Tibial nerve (tissue), 4 donors: ENCODE measurements at regions not wholly inside any gene's neighbourhood (a gene's known extent, or its start where the extent isn't known, plus 50 kb on each side); places are given as distances from the start of the nearest gene placed in this dataset.

Source experiments
- DNase-seq, 2 donors: peaks; one replicate each; pipeline ENCODE4 v3.0.0-alpha.2; 2019; ENCODE audit warnings: low spot score in 2 of 2
- H3K27ac ChIP-seq, 4 donors: fragments of 200-600 bp; sonication (generic) in 3 of 4; one replicate each; pipeline ENCODE4 v1.5.1; 2017 to 2019; ENCODE audit warnings: mild to moderate bottlenecking in 1 of 4
- H3K27me3 ChIP-seq, 2 donors: fragments of 200-600 bp; sonication (generic) in 1 of 2; one replicate each; pipeline versions ENCODE4 v1.5.1 to v1.6.0; 2017 to 2019
- H3K36me3 ChIP-seq, 3 donors: fragments of 200-600 bp; sonication (generic); one replicate each; pipeline ENCODE4 v1.5.1; 2018 to 2019
- H3K4me1 ChIP-seq, 4 donors: fragments of 200-600 bp; sonication (generic) in 3 of 4; one replicate each; pipeline ENCODE4 v1.5.1; 2017 to 2019
- H3K4me3 ChIP-seq, 4 donors: fragments of 200-600 bp; sonication (generic) in 3 of 4; one replicate each; pipeline ENCODE4 v1.5.1; 2017 to 2019; ENCODE audit warnings: mild to moderate bottlenecking in 1 of 4, moderate library complexity in 1 of 4
- H3K9me3 ChIP-seq, 4 donors: fragments of 200-600 bp; sonication (generic) in 3 of 4; one replicate each; pipeline ENCODE4 v1.5.1; 2017 to 2019
- EP300 ChIP-seq, 2 donors: sonication (generic); formaldehyde crosslinking; IDR thresholded peaks; one replicate each; pipeline ENCODE4 v1.6.1; 2017; ENCODE audit warnings: antibody characterized with exemption in 2 of 2, mild to moderate bottlenecking in 1 of 2
- POLR2A ChIP-seq, 2 donors: fragments of 450-650 bp; IDR thresholded peaks; one replicate each; pipeline ENCODE4 v1.6.1; 2017; ENCODE audit warnings: antibody characterized with exemption in 2 of 2, mild to moderate bottlenecking in 2 of 2, moderate library complexity in 2 of 2
- WGBS, 2 donors: methylation state at CpG; one replicate each; pipeline ENCODE4 v1.1.5; 2018; 5-methylcytosine and 5-hydroxymethylcytosine counted together
- TF ChIP-seq, protein P1 (sequence below), 5 experiments: fragments of 200-600 bp in 3 of 5; fragments of 450-650 bp in 2 of 5; sonication (generic) in 3 of 5; IDR thresholded peaks; one replicate each; pipeline ENCODE4 v1.5.1; 2016 to 2019; ENCODE audit warnings: antibody characterized with exemption in 5 of 5, mild to moderate bottlenecking in 3 of 5, moderate library complexity in 2 of 5

GRCh38 chr3:24985668-24986067 lies 442.4 kb upstream of the RARB start:
- no peak overlapping the region for H3K4me3 ChIP-seq
- DNase-seq = no peak
- no peaks in the 10 kb centered on the region for H3K4me1 ChIP-seq
- WGBS, 2 donors = 81 to 82% methylated on average over 9 of the region's 9 CpGs
- no peak overlapping the region for H3K27ac ChIP-seq
- no peaks in the 10 kb centered on the region for H3K36me3 ChIP-seq
- no peaks in the 10 kb centered on the region for H3K9me3 ChIP-seq
- TF ChIP-seq POLR2A (IDR thresholded peaks at IDR 0.05) (no peak), EP300 (IDR thresholded peaks at IDR 0.05) (no peak)
- TF ChIP-seq, protein P1, sequence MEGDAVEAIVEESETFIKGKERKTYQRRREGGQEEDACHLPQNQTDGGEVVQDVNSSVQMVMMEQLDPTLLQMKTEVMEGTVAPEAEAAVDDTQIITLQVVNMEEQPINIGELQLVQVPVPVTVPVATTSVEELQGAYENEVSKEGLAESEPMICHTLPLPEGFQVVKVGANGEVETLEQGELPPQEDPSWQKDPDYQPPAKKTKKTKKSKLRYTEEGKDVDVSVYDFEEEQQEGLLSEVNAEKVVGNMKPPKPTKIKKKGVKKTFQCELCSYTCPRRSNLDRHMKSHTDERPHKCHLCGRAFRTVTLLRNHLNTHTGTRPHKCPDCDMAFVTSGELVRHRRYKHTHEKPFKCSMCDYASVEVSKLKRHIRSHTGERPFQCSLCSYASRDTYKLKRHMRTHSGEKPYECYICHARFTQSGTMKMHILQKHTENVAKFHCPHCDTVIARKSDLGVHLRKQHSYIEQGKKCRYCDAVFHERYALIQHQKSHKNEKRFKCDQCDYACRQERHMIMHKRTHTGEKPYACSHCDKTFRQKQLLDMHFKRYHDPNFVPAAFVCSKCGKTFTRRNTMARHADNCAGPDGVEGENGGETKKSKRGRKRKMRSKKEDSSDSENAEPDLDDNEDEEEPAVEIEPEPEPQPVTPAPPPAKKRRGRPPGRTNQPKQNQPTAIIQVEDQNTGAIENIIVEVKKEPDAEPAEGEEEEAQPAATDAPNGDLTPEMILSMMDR (IDR thresholded peaks at IDR 0.05) = no peak
- H3K27me3 ChIP-seq = no peaks in the 10 kb centered on the region

- Histone ChIP-seq H3K36me3 (no peaks in the 10 kb centered on the region), H3K9me3 (no peaks in the 10 kb centered on the region), H3K4me1 (no peaks in the 10 kb centered on the region), H3K27me3 (no peaks in the 10 kb centered on the region), H3K27ac (no peak overlapping the region), H3K4me3 (no peak overlapping the region)
- no peak for DNase-seq
- WGBS, 2 donors = 87 to 89% methylated on average over 7 of the region's 7 CpGs
- TF ChIP-seq, protein P1 (IDR thresholded peaks at IDR 0.05) = no peak
- no peak for TF ChIP-seq EP300 (IDR thresholded peaks at IDR 0.05)
- no peak for TF ChIP-seq POLR2A (IDR thresholded peaks at IDR 0.05)
Measured at GRCh38 chr3:24986612-24987011, 441.5 kb upstream of the RARB start.

DNA sequence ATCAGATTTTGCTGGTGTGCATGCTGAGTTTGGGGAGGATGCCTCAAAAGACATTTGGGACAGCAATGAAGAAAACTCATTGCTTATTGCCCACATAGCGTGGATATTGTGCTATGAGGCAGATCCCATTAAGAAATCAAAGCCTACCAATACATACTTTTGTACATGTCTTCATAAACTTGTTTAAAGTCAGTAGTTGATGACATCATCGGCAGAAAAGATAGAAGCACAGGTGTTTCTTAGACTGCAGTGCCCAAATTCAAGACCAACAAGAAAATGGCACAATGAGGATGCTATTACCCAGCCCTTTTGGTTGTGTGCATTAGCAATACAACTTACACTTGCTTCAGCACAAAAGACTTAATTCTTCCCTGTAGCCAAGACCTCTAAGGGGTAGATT lies 428.7 kb upstream of the RARB start:
- Histone ChIP-seq H3K27me3 (no peaks in the 10 kb centered on the region), H3K4me3 (no peak overlapping the region), H3K4me1 (peaks cover 0 to 11% (median 0%) of the 10 kb centered on the region in 4 donors), H3K27ac (no peak overlapping the region), H3K36me3 (no peaks in the 10 kb centered on the region), H3K9me3 (no peaks in the 10 kb centered on the region)
- 96 to 100% methylated on average over 2 of the region's 2 CpGs for whole genome bisulfite sequencing, 2 donors
- no peak for TF ChIP-seq EP300 (IDR thresholded peaks at IDR 0.05)
- TF ChIP-seq POLR2A (IDR thresholded peaks at IDR 0.05) = no peak
- TF ChIP-seq, protein P1 (IDR thresholded peaks at IDR 0.05) = no peak
- no peak for DNase-seq

DNA sequence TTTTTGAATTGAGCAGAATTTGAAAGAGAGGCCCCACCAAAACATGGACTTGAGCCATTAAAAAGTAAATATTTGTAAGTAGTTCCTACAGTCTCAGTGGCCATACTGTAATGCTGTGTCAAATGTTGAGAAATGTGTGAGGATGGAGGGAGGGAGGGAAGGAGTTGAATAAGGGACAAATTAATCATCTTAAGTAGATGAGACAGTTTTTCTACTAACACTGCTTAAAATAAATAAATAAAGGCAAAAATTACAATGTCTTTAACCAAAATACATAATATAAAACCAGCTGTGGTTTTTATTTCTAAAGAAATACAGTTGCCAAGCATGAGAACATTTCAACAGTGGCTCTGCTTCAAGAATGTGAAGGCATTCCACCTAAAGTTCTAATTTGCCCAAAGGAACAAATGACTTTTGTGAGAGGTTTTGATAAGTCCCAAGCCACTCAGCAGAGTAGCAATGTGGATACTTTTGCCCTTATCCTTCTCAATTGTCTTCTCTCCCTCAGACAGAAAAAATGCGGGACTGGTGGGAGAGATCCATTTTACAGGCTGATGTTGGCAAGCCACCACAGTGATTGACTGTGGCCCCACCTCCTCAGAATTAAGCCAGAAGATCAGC lies 427.0 kb upstream of the RARB start:
- no peak overlapping the region for H3K4me3 ChIP-seq
- H3K36me3 ChIP-seq = no peaks in the 10 kb centered on the region
- DNase-seq = no peak
- WGBS, 2 donors = 25 to 42% methylated on average over 1 of the region's 1 CpG
- H3K9me3 ChIP-seq = no peaks in the 10 kb centered on the region
- no peaks in the 10 kb centered on the region for H3K27me3 ChIP-seq
- H3K4me1 ChIP-seq = peaks cover 0 to 11% (median 0%) of the 10 kb centered on the region in 4 donors
- TF ChIP-seq, protein P1 (IDR thresholded peaks at IDR 0.05) = no peak
- TF ChIP-seq EP300 (IDR thresholded peaks at IDR 0.05) = no peak
- TF ChIP-seq POLR2A (IDR thresholded peaks at IDR 0.05) = no peak
- no peak overlapping the region for H3K27ac ChIP-seq

- Histone ChIP-seq H3K27me3 (no peaks in the 10 kb centered on the region), H3K27ac (no peak overlapping the region), H3K9me3 (no peaks in the 10 kb centered on the region), H3K4me3 (no peak overlapping the region), H3K36me3 (no peaks in the 10 kb centered on the region), H3K4me1 (peaks cover 0 to 11% (median 0%) of the 10 kb centered on the region in 4 donors)
- WGBS, 2 donors = 34 to 55% methylated on average over 2 of the region's 2 CpGs
- TF ChIP-seq EP300 (IDR thresholded peaks at IDR 0.05) = no peak
- TF ChIP-seq, protein P1 (IDR thresholded peaks at IDR 0.05) = no peak
- no peak for TF ChIP-seq POLR2A (IDR thresholded peaks at IDR 0.05)
- DNase-seq = no peak
Measured at GRCh38 chr3:25002052-25002451, 426.0 kb upstream of the RARB start.
